HEK293T (cell line): ENCODE measurements at regions not wholly inside any gene's neighbourhood (a gene's known extent, or its start where the extent isn't known, plus 50 kb on each side); places are given as distances from the start of the nearest gene placed in this dataset.

Experiments
- BHLHE40 ChIP-seq: fragments of 450-650 bp; IDR thresholded peaks from 2 replicates; pipeline ENCODE4 v1.6.1; 2016; ENCODE audit warnings: mild to moderate bottlenecking, moderate library complexity, borderline replicate concordance
- ELF4 ChIP-seq: fragments of 450-650 bp; IDR thresholded peaks from 2 replicates; pipeline ENCODE4 v1.6.1; 2017; ENCODE audit warnings: antibody characterized with exemption
- FOXM1 ChIP-seq: fragments of 450-650 bp; IDR thresholded peaks from 2 replicates; pipeline ENCODE4 v1.6.1; 2017; ENCODE audit warnings: mild to moderate bottlenecking, borderline replicate concordance
- HDGF ChIP-seq: fragments of 450-650 bp; IDR thresholded peaks from 2 replicates; pipeline ENCODE4 v1.6.1; 2017; ENCODE audit warnings: antibody characterized with exemption, borderline replicate concordance
- LEF1 ChIP-seq: fragments of 450-650 bp; IDR thresholded peaks from 2 replicates; pipeline ENCODE4 v1.6.1; 2017; ENCODE audit warnings: mild to moderate bottlenecking, borderline replicate concordance
- NFRKB ChIP-seq: fragments of 450-650 bp; IDR thresholded peaks from 2 replicates; pipeline ENCODE4 v1.6.1; 2016; ENCODE audit warnings: mild to moderate bottlenecking, moderate library complexity
- SP1 ChIP-seq: fragments of 450-650 bp; IDR thresholded peaks from 2 replicates; pipeline ENCODE4 v1.6.1; 2017
- SUZ12 ChIP-seq: fragments of 450-650 bp; IDR thresholded peaks from 2 replicates; pipeline ENCODE4 v1.6.1; 2016; ENCODE audit warnings: mild to moderate bottlenecking
- ZNF384 ChIP-seq: fragments of 450-650 bp; IDR thresholded peaks from 2 replicates; pipeline ENCODE4 v1.6.1; 2016

- no peak for TF ChIP-seq ELF4
- no peak for TF ChIP-seq LEF1
- TF ChIP-seq FOXM1: no peak
- no peak for TF ChIP-seq BHLHE40
- no peak for TF ChIP-seq ZNF384
- TF ChIP-seq SUZ12: no peak
- no peak for TF ChIP-seq HDGF
- no peak for TF ChIP-seq NFRKB
- no peak for TF ChIP-seq SP1
Measured at GRCh38 chr20:61048302-61048701, 203.8 kb upstream of the CDH4 start.
